ENCODE measurements at regions not wholly inside any gene's neighbourhood (a gene's known extent, or its start where the extent isn't known, plus 50 kb on each side); places are given as distances from the start of the nearest gene placed in this dataset.

GRCh38 chrX:4322916-4323315, 609.5 kb upstream of the PRKX start:
- no peak for ATAC-seq

DNA sequence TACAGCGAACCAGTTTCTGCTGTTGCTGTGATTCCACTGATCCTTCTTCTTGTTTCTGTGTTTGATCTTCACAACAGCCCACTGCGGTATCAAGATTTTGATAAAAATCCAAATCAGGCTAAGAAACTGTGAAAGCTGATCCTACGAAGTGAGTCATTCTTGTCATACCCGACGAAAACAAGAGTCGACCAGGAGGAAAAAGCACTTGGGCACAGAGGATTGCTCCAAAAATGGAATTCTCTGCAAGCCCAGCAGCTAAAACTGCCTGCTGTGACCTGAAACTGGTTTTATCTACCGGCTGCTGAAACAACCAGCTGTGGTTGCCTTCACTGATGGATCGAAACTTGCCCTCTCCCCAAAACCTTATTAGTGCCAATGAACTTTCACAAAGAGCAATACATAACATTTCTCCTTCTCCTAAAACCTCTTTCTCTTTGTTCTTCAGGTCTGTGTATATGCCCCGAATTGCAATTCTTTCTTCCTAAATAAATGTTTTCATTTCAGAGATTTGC, 607.0 kb upstream of the PRKX start:
- Mint-ChIP-seq H3K4me1 (no peaks in the 10 kb centered on the region), H3K4me3 (no peak overlapping the region), H3K27ac (no peak overlapping the region), H3K9me3 (peaks cover 6% of the 10 kb centered on the region), H3K36me3 (no peaks in the 10 kb centered on the region)
- ATAC-seq (no peak), DNase-seq (ENCODE audit: low spot score in 2 of 2) (no peak)

More at GRCh38 chrX:4322916-4323315, 609.5 kb upstream of the PRKX start:
- Mint-ChIP-seq H3K4me3 (no peak overlapping the region), H3K9me3 (peaks cover 3% of the 10 kb centered on the region), H3K27ac (no peak overlapping the region), H3K36me3 (no peaks in the 10 kb centered on the region), H3K4me1 (no peaks in the 10 kb centered on the region)
- no peak for DNase-seq (ENCODE audit: low spot score in 2 of 2)

DNA sequence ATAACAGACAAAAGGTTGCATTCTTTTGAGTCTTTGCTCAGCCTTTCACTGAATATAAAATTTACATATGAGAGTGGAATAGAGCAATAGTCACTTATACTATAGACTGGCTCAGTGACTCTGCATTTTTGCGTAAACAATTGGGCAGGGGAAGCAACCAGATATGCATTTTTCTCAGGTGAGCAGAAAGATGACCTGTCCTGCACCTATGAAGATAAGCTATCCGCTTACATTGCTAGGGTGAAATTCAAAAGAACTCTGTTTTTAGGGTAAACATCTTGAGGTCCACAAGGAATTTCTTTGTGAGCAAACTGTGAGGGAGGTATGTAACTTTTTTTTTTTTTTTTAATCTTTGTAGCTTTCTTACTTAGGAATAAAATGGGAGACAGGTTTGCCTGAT, 602.4 kb upstream of the PRKX start:
- no peak for ATAC-seq
- no peak overlapping the region for H3K4me3 Mint-ChIP-seq
- H3K4me1 Mint-ChIP-seq, result no peaks in the 10 kb centered on the region
- H3K36me3 Mint-ChIP-seq, result no peaks in the 10 kb centered on the region
- peaks cover 13% of the 10 kb centered on the region for H3K9me3 Mint-ChIP-seq
- DNase-seq (ENCODE audit: low spot score in 2 of 2), result no peak
- no peak overlapping the region for H3K27ac Mint-ChIP-seq

GRCh38 chrX:4314586-4314985, 601.1 kb upstream of the PRKX start:
- H3K4me1 Mint-ChIP-seq, result no peaks in the 10 kb centered on the region
- DNase-seq (ENCODE audit: low spot score in 2 of 2) (no peak), ATAC-seq (no peak)
- peaks cover 13% of the 10 kb centered on the region for H3K9me3 Mint-ChIP-seq
- no peaks in the 10 kb centered on the region for H3K36me3 Mint-ChIP-seq
- no peak overlapping the region for H3K4me3 Mint-ChIP-seq
- H3K27ac Mint-ChIP-seq, result no peak overlapping the region

DNA sequence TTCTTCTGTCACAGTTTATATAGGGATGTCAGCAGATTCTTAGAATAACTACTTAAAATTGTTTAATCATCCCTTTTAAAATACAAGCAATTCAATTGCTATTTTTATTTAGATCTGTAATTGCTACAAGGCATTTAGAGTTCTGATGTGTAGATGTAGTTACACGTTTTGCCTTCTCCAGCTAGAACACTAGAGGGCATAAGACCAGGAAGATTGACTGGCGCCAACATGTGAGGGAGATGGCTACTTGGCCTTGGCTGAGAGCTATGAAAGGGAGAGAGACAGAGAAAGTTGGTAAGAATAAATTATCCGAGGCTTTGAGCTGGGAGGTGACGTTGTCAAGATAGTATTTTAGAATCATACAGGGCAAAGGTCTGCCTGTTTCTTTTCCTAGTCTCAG, 563.7 kb upstream of the PRKX start:
- DNase-seq (ENCODE audit: low spot score in 2 of 2), result no peak
- Mint-ChIP-seq H3K9me3 (peaks cover 3% of the 10 kb centered on the region), H3K4me1 (no peaks in the 10 kb centered on the region), H3K4me3 (no peak overlapping the region), H3K36me3 (no peaks in the 10 kb centered on the region), H3K27ac (no peak overlapping the region)
- no peak for ATAC-seq

GRCh38 chrX:4268676-4269075, 555.2 kb upstream of the PRKX start:
- DNase-seq (ENCODE audit: low spot score in 2 of 2) (no peak), ATAC-seq (no peak)
- Mint-ChIP-seq H3K27ac (no peak overlapping the region), H3K9me3 (peaks cover 3% of the 10 kb centered on the region), H3K4me3 (no peak overlapping the region), H3K4me1 (no peaks in the 10 kb centered on the region), H3K36me3 (no peaks in the 10 kb centered on the region)

DNA sequence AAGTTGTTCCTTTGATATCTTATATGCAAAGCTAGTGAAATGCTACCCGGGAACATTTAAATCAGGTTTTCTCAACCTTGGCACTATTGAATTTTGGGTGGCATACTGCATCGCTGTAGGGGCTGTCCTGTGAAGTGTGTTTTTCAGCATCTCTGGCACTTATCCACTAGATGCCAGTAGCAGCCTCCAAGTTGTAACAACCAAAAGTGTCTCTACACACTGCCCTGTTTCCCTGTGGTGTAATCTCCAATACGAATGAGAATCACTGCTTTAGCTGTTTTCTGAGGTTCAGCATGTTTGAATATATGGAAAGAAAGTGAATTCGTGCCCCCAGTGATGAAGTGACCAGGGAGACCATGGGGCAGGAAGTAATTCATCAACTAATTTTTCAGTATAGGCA, 551.6 kb upstream of the PRKX start:
- Mint-ChIP-seq H3K4me3 (no peak overlapping the region), H3K4me1 (no peaks in the 10 kb centered on the region), H3K36me3 (no peaks in the 10 kb centered on the region), H3K9me3 (no peaks in the 10 kb centered on the region), H3K27ac (no peak overlapping the region)
- ATAC-seq (no peak), DNase-seq (ENCODE audit: low spot score in 2 of 2) (no peak)

DNA sequence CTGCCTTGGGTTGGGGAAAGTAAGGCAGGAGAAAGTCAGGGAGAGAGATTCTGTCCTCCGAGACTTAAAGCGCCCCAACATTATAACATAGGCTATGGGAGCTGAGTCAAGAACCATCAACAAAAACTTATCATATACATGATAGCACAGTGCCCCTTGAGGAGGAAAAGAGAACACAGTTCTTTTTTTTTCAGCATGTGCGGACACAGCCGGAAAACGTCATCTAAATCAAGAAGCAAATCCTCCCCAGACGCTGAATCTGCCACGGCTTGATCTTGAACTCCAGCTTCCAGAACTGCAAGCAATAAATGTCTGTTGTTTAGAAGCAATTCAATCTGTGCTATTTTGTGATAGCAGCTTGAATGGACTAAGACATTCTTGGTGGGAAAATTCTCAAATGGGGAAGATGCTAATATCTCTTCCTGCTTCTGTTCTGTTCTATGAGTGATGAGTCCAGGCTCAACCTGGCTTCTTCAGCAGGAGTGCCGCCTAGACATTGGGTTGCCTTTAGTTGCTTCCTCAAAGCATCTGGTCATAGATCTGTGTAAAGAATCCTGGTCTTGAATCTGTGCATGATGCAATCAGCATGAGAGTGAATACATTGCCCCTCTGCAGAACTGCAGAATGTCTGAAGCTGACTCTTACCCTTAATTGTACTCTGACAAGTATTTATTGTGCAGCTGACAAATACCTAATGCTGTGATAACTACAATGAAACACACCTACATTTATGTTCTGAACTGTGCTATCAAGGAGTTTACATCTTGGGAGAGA, 549.8 kb upstream of the PRKX start:
- Mint-ChIP-seq H3K4me1 (no peaks in the 10 kb centered on the region), H3K9me3 (no peaks in the 10 kb centered on the region), H3K36me3 (no peaks in the 10 kb centered on the region), H3K4me3 (no peak overlapping the region), H3K27ac (no peak overlapping the region)
- DNase-seq (ENCODE audit: low spot score in 2 of 2), result no peak
- no peak for ATAC-seq

- no peak overlapping the region for H3K27ac Mint-ChIP-seq
- DNase-seq (ENCODE audit: low spot score in 2 of 2) (no peak), ATAC-seq (no peak)
- no peaks in the 10 kb centered on the region for H3K36me3 Mint-ChIP-seq
- no peak overlapping the region for H3K4me3 Mint-ChIP-seq
- peaks cover 9% of the 10 kb centered on the region for H3K9me3 Mint-ChIP-seq
- peaks cover 6% of the 10 kb centered on the region for H3K4me1 Mint-ChIP-seq
These were observed 539.6 kb upstream of the PRKX start for GRCh38 chrX:4253092-4253491.

GRCh38 chrX:4249401-4249800, 536.0 kb upstream of the PRKX start:
- no peak for DNase-seq (ENCODE audit: low spot score in 2 of 2)
- Mint-ChIP-seq H3K27ac (no peak overlapping the region), H3K4me3 (no peak overlapping the region), H3K36me3 (no peaks in the 10 kb centered on the region), H3K9me3 (peaks cover 12% of the 10 kb centered on the region), H3K4me1 (peaks cover 6% of the 10 kb centered on the region)
- no peak for ATAC-seq

- ATAC-seq (no peak), DNase-seq (ENCODE audit: low spot score in 2 of 2) (no peak)
- H3K27ac Mint-ChIP-seq, result no peak overlapping the region
- H3K9me3 Mint-ChIP-seq, result peaks cover 5% of the 10 kb centered on the region
- no peak overlapping the region for H3K4me3 Mint-ChIP-seq
- no peaks in the 10 kb centered on the region for H3K36me3 Mint-ChIP-seq
- H3K4me1 Mint-ChIP-seq, result no peaks in the 10 kb centered on the region
These were observed 530.3 kb upstream of the PRKX start for GRCh38 chrX:4243759-4244158.

DNA sequence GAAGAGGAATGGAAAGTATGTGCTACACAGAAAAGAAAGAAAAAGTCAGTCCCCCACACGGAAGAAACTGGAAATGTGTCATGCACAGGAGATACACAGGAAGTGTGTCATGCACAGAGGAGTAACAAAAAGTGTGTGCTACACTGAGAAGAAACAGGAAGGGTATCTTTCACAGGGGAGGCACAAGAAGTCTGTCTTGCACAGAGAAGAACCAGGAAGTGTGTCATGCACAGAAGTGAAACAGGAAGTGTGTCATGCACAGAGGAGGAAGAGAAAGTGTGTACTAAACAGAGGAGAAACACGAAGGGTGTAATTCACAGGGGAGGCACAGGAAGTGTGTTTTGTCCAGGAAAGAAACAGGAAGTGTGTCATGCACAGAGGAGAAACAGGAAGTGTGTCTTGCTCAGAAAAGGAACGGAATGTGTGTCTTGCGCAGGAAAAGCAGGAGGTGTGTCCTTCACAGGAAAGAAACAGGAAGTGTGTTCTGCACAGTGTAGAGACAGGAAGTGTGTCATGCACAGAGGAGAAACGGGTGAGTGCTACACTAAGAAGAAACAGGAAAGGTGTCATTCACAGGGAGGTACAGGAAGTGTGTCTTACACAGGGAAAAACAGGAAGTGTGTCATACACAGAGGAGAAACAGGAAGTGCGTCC, 527.2 kb upstream of the PRKX start:
- ATAC-seq, result no peak
- H3K27ac Mint-ChIP-seq, result no peak overlapping the region
- no peak overlapping the region for H3K4me3 Mint-ChIP-seq
- peaks cover 5% of the 10 kb centered on the region for H3K9me3 Mint-ChIP-seq
- H3K4me1 Mint-ChIP-seq, result no peaks in the 10 kb centered on the region
- DNase-seq (ENCODE audit: low spot score in 2 of 2), result no peak
- H3K36me3 Mint-ChIP-seq, result no peaks in the 10 kb centered on the region

DNA sequence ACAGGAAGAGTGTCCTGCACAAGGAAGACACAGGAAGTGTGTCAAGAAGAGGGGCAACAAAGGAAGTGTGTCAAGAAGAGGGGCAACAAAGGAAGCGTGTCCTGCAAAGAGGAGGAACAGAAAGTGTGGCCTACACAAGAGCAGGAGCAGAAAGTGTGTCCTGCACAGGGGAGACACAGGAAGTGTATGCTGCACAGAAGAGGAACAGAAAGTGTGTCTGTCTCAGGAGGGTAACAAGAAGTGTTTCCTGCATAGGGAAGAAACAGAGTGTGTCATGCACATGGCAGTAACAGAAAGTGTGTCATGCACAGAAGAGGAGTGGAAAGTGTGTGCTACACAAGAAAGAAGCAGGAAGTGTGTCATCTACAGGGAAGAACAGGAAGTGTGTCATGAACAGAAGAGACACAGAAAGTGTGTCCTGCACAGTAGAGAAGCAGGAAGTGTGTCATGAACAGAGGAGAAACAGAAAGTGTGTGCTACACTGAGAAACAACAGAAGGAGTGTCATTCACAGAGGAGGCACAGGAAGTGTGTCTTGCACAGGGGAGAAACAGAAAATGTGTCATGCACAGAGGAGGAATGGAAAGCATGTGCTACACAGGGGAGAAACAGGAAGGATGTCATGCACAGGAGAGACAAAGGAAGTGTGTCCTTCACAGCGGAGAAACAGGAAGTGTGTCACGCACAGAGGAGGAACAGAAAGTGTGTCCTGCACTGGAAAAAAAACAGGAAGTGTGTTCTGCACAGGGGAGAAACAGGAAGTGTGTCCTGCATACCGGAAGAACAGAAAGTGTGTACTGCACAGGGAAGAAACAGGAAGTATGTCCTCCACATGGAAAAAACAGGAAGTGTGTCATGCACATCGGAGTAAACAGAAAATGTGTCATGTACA, 526.4 kb upstream of the PRKX start:
- H3K36me3 Mint-ChIP-seq, result no peaks in the 10 kb centered on the region
- H3K27ac Mint-ChIP-seq, result no peak overlapping the region
- no peak overlapping the region for H3K4me3 Mint-ChIP-seq
- H3K4me1 Mint-ChIP-seq, result no peaks in the 10 kb centered on the region
- no peak for DNase-seq (ENCODE audit: low spot score in 2 of 2)
- H3K9me3 Mint-ChIP-seq, result peaks cover 5% of the 10 kb centered on the region
- no peak for ATAC-seq

GRCh38 chrX:4238916-4239315, 525.5 kb upstream of the PRKX start:
- Mint-ChIP-seq H3K4me1 (no peaks in the 10 kb centered on the region), H3K9me3 (peaks cover 6% of the 10 kb centered on the region)

GRCh38 chrX:4225086-4225485, 511.6 kb upstream of the PRKX start:
- DNase-seq (ENCODE audit: low spot score in 2 of 2) (no peak), ATAC-seq (no peak)
- no peaks in the 10 kb centered on the region for H3K4me1 Mint-ChIP-seq
- H3K36me3 Mint-ChIP-seq, result no peaks in the 10 kb centered on the region
- H3K27ac Mint-ChIP-seq, result no peak overlapping the region
- no peak overlapping the region for H3K4me3 Mint-ChIP-seq
- peaks cover 4% of the 10 kb centered on the region for H3K9me3 Mint-ChIP-seq

More at GRCh38 chrX:4238916-4239315, 525.5 kb upstream of the PRKX start:
- DNase-seq (ENCODE audit: low spot score in 2 of 2) (no peak), ATAC-seq (no peak)
- Mint-ChIP-seq H3K4me3 (no peak overlapping the region), H3K27ac (no peak overlapping the region), H3K36me3 (no peaks in the 10 kb centered on the region)
